Urinary bladder (tissue), 3 donors: ENCODE measurements at regions not wholly inside any gene's neighbourhood (a gene's known extent, or its start where the extent isn't known, plus 50 kb on each side); places are given as distances from the start of the nearest gene placed in this dataset.
"Not testable (repeated sequence)": the region's sequence is repeated elsewhere in the genome, so short reads cannot be mapped to it uniquely, and the experiment has no call there.

Experiments
- DNase-seq: peaks from one replicate; pipeline ENCODE4 v3.0.0-alpha.2; 2015; ENCODE audit errors: extremely low spot score
- H3K27ac ChIP-seq: one replicate; pipeline ENCODE4 v1.5.1; 2013; ENCODE audit warnings: low read depth, mild to moderate bottlenecking, moderate library complexity
- H3K36me3 ChIP-seq: one replicate; pipeline ENCODE4 v1.6.1; 2013; ENCODE audit warnings: mild to moderate bottlenecking, moderate library complexity; ENCODE audit not compliant: insufficient read depth
- H3K4me1 ChIP-seq: one replicate; pipeline ENCODE4 v1.6.1; 2013; ENCODE audit warnings: mild to moderate bottlenecking, moderate library complexity; ENCODE audit not compliant: insufficient read depth
- H3K4me3 ChIP-seq: one replicate; pipeline ENCODE4 v1.5.1; 2013; ENCODE audit warnings: low read depth, low read length
- WGBS: extraction: QIAGEN DNeasy Blood & Tissue Kit; methylation state at CpG from one replicate; pipeline ENCODE4 v1.1.7; 2013; 5-methylcytosine and 5-hydroxymethylcytosine counted together
- donor health status: healthy with polysubstance abuse.
- donor health status: healthy.

GRCh38 chr7:149714081-149714909 lies 59.1 kb downstream of the ZNF467 start:
- no peaks in the 10 kb centered on the region for H3K36me3 ChIP-seq
- peaks cover 1% of the 10 kb centered on the region for H3K4me1 ChIP-seq
- peak; percentile 73 for DNase-seq
- WGBS: 4% methylated on average over 88 of the region's 88 CpGs
- H3K4me3 ChIP-seq: peak overlapping the region; percentile 81
- H3K27ac ChIP-seq: no peak overlapping the region

- 73% methylated on average over 26 of the region's 26 CpGs for WGBS
- Histone ChIP-seq H3K4me3 (no peak overlapping the region), H3K27ac (no peak overlapping the region), H3K4me1 (peaks cover 1% of the 10 kb centered on the region), H3K36me3 (no peaks in the 10 kb centered on the region)
- no peak for DNase-seq
These were observed 59.7 kb downstream of the ZNF467 start for GRCh38 chr7:149713731-149714068.

GRCh38 chr7:149713061-149713730 lies 60.2 kb downstream of the ZNF467 start:
- Histone ChIP-seq H3K4me1 (peaks cover 1% of the 10 kb centered on the region), H3K27ac (no peak overlapping the region), H3K4me3 (no peak overlapping the region), H3K36me3 (no peaks in the 10 kb centered on the region)
- WGBS: 80% methylated on average over 16 of the region's 16 CpGs
- DNase-seq: no peak

- H3K4me1 ChIP-seq: no peaks in the 10 kb centered on the region
- WGBS: 96% methylated on average over 7 of the region's 7 CpGs
- no peaks in the 10 kb centered on the region for H3K36me3 ChIP-seq
- DNase-seq: no peak
- no peak overlapping the region for H3K27ac ChIP-seq
- H3K4me3 ChIP-seq: no peak overlapping the region
These were observed 65.4 kb downstream of the ZNF467 start for GRCh38 chr7:149708026-149708425.

GRCh38 chr7:149707448-149707886 lies 65.9 kb downstream of the ZNF467 start:
- no peak overlapping the region for H3K4me3 ChIP-seq
- no peak for DNase-seq
- H3K27ac ChIP-seq: no peak overlapping the region
- H3K36me3 ChIP-seq: no peaks in the 10 kb centered on the region
- no peaks in the 10 kb centered on the region for H3K4me1 ChIP-seq
- 16% methylated on average over 1 of the region's 1 CpG for WGBS

- no peak for DNase-seq
- H3K36me3 ChIP-seq: no peaks in the 10 kb centered on the region
- H3K4me3 ChIP-seq: no peak overlapping the region
- 61% methylated on average over 3 of the region's 3 CpGs for WGBS
- H3K27ac ChIP-seq: no peak overlapping the region
- H3K4me1 ChIP-seq: no peaks in the 10 kb centered on the region
These were observed 67.0 kb downstream of the ZNF467 start for GRCh38 chr7:149706398-149706797.

GRCh38 chr7:149704507-149704906 lies 68.9 kb downstream of the ZNF467 start:
- Histone ChIP-seq H3K27ac (no peak overlapping the region), H3K36me3 (no peaks in the 10 kb centered on the region), H3K4me1 (no peaks in the 10 kb centered on the region), H3K4me3 (no peak overlapping the region)
- no peak for DNase-seq
- 87% methylated on average over 2 of the region's 2 CpGs for WGBS

GRCh38 chr7:149703044-149703650 lies 70.2 kb downstream of the ZNF467 start:
- H3K36me3 ChIP-seq: no peaks in the 10 kb centered on the region
- WGBS: 68% methylated on average over 7 of the region's 7 CpGs
- H3K4me3 ChIP-seq: no peak overlapping the region
- H3K4me1 ChIP-seq: no peaks in the 10 kb centered on the region
- no peak overlapping the region for H3K27ac ChIP-seq
- DNase-seq: no peak

- DNase-seq: no peak
- WGBS: 94% methylated on average over 14 of the region's 14 CpGs
- H3K36me3 ChIP-seq: no peaks in the 10 kb centered on the region
- no peak overlapping the region for H3K27ac ChIP-seq
- no peak overlapping the region for H3K4me3 ChIP-seq
- H3K4me1 ChIP-seq: no peaks in the 10 kb centered on the region
These were observed 71.7 kb downstream of the ZNF467 start for GRCh38 chr7:149701495-149702240.

- H3K27ac ChIP-seq, DNase-seq, H3K4me3 ChIP-seq, H3K4me1 ChIP-seq, H3K36me3 ChIP-seq: not testable (repeated sequence)
- 73% methylated on average over 5 of the region's 5 CpGs for WGBS
These were observed 75.6 kb downstream of the ZNF467 start for GRCh38 chr7:149697767-149698166.

- Histone ChIP-seq H3K27ac (no peak overlapping the region), H3K36me3 (no peaks in the 10 kb centered on the region)
- 75% methylated on average over 3 of the region's 3 CpGs for WGBS
These were observed 77.1 kb downstream of the ZNF467 start for GRCh38 chr7:149696280-149696679.

GRCh38 chr7:149692557-149692982 lies 80.8 kb downstream of the ZNF467 start:
- 4% methylated on average over 43 of the region's 43 CpGs for WGBS
- Histone ChIP-seq H3K4me1 (no peaks in the 10 kb centered on the region), H3K36me3 (no peaks in the 10 kb centered on the region), H3K27ac (no peak overlapping the region), H3K4me3 (peak overlapping the region; percentile 26)
- DNase-seq: no peak

More at GRCh38 chr7:149696280-149696679, 77.1 kb downstream of the ZNF467 start:
- Histone ChIP-seq H3K4me1 (no peaks in the 10 kb centered on the region), H3K4me3 (no peak overlapping the region)
- no peak for DNase-seq

GRCh38 chr7:149692056-149692455 lies 81.3 kb downstream of the ZNF467 start:
- DNase-seq: no peak
- no peak overlapping the region for H3K4me3 ChIP-seq
- no peaks in the 10 kb centered on the region for H3K36me3 ChIP-seq
- H3K27ac ChIP-seq: no peak overlapping the region
- WGBS: 88% methylated on average over 9 of the region's 9 CpGs
- no peaks in the 10 kb centered on the region for H3K4me1 ChIP-seq
